HFFc6 (cell line): ENCODE measurements at regions not wholly inside any gene's neighbourhood (a gene's known extent, or its start where the extent isn't known, plus 50 kb on each side); places are given as distances from the start of the nearest gene placed in this dataset.

Source experiments
- DNase-seq: peaks from one replicate; pipeline ENCODE4 v3.0.0-alpha.2; 2018
- H3K27ac Mint-ChIP-seq: 2 replicates; pipeline ENCODE4 v1.8.0; 2020; ENCODE audit warnings: mild to moderate bottlenecking, mixed read lengths
- H3K27me3 Mint-ChIP-seq: 2 replicates; pipeline ENCODE4 v1.8.0; 2021; ENCODE audit warnings: mild to moderate bottlenecking, moderate library complexity, mixed read lengths; ENCODE audit not compliant: insufficient read depth
- H3K36me3 Mint-ChIP-seq: 2 replicates; pipeline ENCODE4 v1.8.0; 2021; ENCODE audit warnings: low read depth, mixed read lengths
- H3K4me1 Mint-ChIP-seq: 2 replicates; pipeline ENCODE4 v1.8.0; 2020; ENCODE audit warnings: low read depth, mixed read lengths
- H3K4me3 Mint-ChIP-seq: 2 replicates; pipeline ENCODE4 v1.8.0; 2020; ENCODE audit warnings: mild to moderate bottlenecking, moderate library complexity, mixed read lengths
- H3K9me3 Mint-ChIP-seq: 2 replicates; pipeline ENCODE4 v1.8.0; 2020; ENCODE audit warnings: mild to moderate bottlenecking, mixed read lengths
- CTCF ChIP-seq: fragments of 200-600 bp; sonication (generic); IDR thresholded peaks from 2 replicates; pipeline ENCODE4 v1.5.0; 2021; ENCODE audit warnings: antibody characterized with exemption, mild to moderate bottlenecking

- DNase-seq, result no peak
- Mint-ChIP-seq H3K9me3 (no peaks in the 10 kb centered on the region), H3K4me1 (no peaks in the 10 kb centered on the region), H3K36me3 (no peaks in the 10 kb centered on the region), H3K27ac (no peak overlapping the region), H3K4me3 (no peak overlapping the region), H3K27me3 (peaks cover 1% of the 10 kb centered on the region)
- TF ChIP-seq CTCF, result no peak
Measured at GRCh38 chr2:31710121-31710520, 129.4 kb upstream of the SRD5A2 start.

GRCh38 chr2:31707992-31708391 lies 127.3 kb upstream of the SRD5A2 start:
- Mint-ChIP-seq H3K36me3 (no peaks in the 10 kb centered on the region), H3K4me1 (no peaks in the 10 kb centered on the region), H3K27ac (no peak overlapping the region), H3K4me3 (no peak overlapping the region), H3K27me3 (peaks cover 1% of the 10 kb centered on the region; the same call in 1 of the 2 replicates), H3K9me3 (peaks cover under 1% of the 10 kb centered on the region; the same call in 1 of the 2 replicates)
- TF ChIP-seq CTCF, result no peak
- no peak for DNase-seq

GRCh38 chr2:31704561-31705212 lies 123.9 kb upstream of the SRD5A2 start:
- H3K4me3 Mint-ChIP-seq, result no peak overlapping the region
- DNase-seq, result no peak
- H3K27ac Mint-ChIP-seq, result no peak overlapping the region
- H3K9me3 Mint-ChIP-seq, result peaks cover 4% of the 10 kb centered on the region; the same call in 1 of the 2 replicates
- H3K36me3 Mint-ChIP-seq, result no peaks in the 10 kb centered on the region
- no peaks in the 10 kb centered on the region for H3K4me1 Mint-ChIP-seq
- H3K27me3 Mint-ChIP-seq, result peaks cover 1% of the 10 kb centered on the region; the same call in 1 of the 2 replicates
- no peak for TF ChIP-seq CTCF

- Mint-ChIP-seq H3K27ac (no peak overlapping the region), H3K9me3 (peaks cover 10% of the 10 kb centered on the region; the same call in 1 of the 2 replicates), H3K4me1 (no peaks in the 10 kb centered on the region), H3K36me3 (no peaks in the 10 kb centered on the region), H3K27me3 (no peaks in the 10 kb centered on the region; the same call in 1 of the 2 replicates), H3K4me3 (no peak overlapping the region)
- TF ChIP-seq CTCF, result no peak
- DNase-seq, result no peak
Measured at GRCh38 chr2:31703253-31703652, 122.5 kb upstream of the SRD5A2 start.

- H3K9me3 Mint-ChIP-seq, result peaks cover 23% of the 10 kb centered on the region
- H3K4me1 Mint-ChIP-seq, result no peaks in the 10 kb centered on the region
- no peak for TF ChIP-seq CTCF
- H3K36me3 Mint-ChIP-seq, result no peaks in the 10 kb centered on the region
- no peaks in the 10 kb centered on the region for H3K27me3 Mint-ChIP-seq
- H3K27ac Mint-ChIP-seq, result no peak overlapping the region
- H3K4me3 Mint-ChIP-seq, result no peak overlapping the region
- DNase-seq, result no peak
Measured at GRCh38 chr2:31698722-31699121, 118.0 kb upstream of the SRD5A2 start.
